Glutamatergic neuron (in vitro differentiated cells): ENCODE measurements at regions not wholly inside any gene's neighbourhood (a gene's known extent, or its start where the extent isn't known, plus 50 kb on each side); places are given as distances from the start of the nearest gene placed in this dataset.

ENCODE experiments used
- DNase-seq: peaks from one replicate; pipeline ENCODE4 v3.0.0; 2022
- H3K27ac Mint-ChIP-seq: one replicate; pipeline ENCODE4 v1.8.0; 2020; ENCODE audit warnings: mild to moderate bottlenecking, mixed read lengths, inconsistent platforms; ENCODE audit not compliant: unreplicated experiment
- H3K27me3 Mint-ChIP-seq: one replicate; pipeline ENCODE4 v1.8.0; 2020; ENCODE audit warnings: mild to moderate bottlenecking, moderate library complexity, mixed read lengths, inconsistent platforms; ENCODE audit not compliant: unreplicated experiment
- H3K36me3 Mint-ChIP-seq: one replicate; pipeline ENCODE4 v1.8.0; 2020; ENCODE audit warnings: mild to moderate bottlenecking, mixed read lengths, inconsistent platforms; ENCODE audit not compliant: unreplicated experiment
- H3K4me1 Mint-ChIP-seq: one replicate; pipeline ENCODE4 v1.8.0; 2020; ENCODE audit warnings: mild to moderate bottlenecking, low read depth, mixed read lengths, inconsistent platforms; ENCODE audit not compliant: unreplicated experiment
- H3K4me3 Mint-ChIP-seq: one replicate; pipeline ENCODE4 v1.8.0; 2020; ENCODE audit warnings: mild to moderate bottlenecking, mixed read lengths, inconsistent platforms; ENCODE audit not compliant: unreplicated experiment
- H3K9me3 Mint-ChIP-seq: one replicate; pipeline ENCODE4 v1.8.0; 2020; ENCODE audit warnings: mild to moderate bottlenecking, moderate library complexity, mixed read lengths, inconsistent platforms; ENCODE audit not compliant: unreplicated experiment
- CTCF ChIP-seq: fragments of 200-600 bp; sonication (generic); IDR thresholded peaks from one replicate; pipeline ENCODE4 v1.5.0; 2021; ENCODE audit not compliant: partially characterized antibody, unreplicated experiment

- H3K27ac Mint-ChIP-seq, result no peak overlapping the region
- H3K9me3 Mint-ChIP-seq, result peaks cover 2% of the 10 kb centered on the region
- no peak for DNase-seq
- TF ChIP-seq CTCF, result no peak
- H3K36me3 Mint-ChIP-seq, result peaks cover 7% of the 10 kb centered on the region
- peaks cover 3% of the 10 kb centered on the region for H3K27me3 Mint-ChIP-seq
- no peak overlapping the region for H3K4me3 Mint-ChIP-seq
- no peaks in the 10 kb centered on the region for H3K4me1 Mint-ChIP-seq
Observed at GRCh38 chr1:30311749-30312148, 411.6 kb downstream of the MATN1 start.

GRCh38 chr1:30310966-30311742 is 412.2 kb downstream of the MATN1 start:
- Mint-ChIP-seq H3K27me3 (peaks cover 3% of the 10 kb centered on the region), H3K4me1 (no peaks in the 10 kb centered on the region), H3K27ac (no peak overlapping the region), H3K4me3 (no peak overlapping the region), H3K9me3 (peaks cover 2% of the 10 kb centered on the region), H3K36me3 (peaks cover under 1% of the 10 kb centered on the region)
- TF ChIP-seq CTCF, result no peak
- DNase-seq, result no peak

GRCh38 chr1:30307182-30307581 is 416.2 kb downstream of the MATN1 start:
- Mint-ChIP-seq H3K9me3 (peaks cover 2% of the 10 kb centered on the region), H3K36me3 (no peaks in the 10 kb centered on the region), H3K4me3 (no peak overlapping the region), H3K27ac (no peak overlapping the region), H3K4me1 (no peaks in the 10 kb centered on the region), H3K27me3 (peaks cover 2% of the 10 kb centered on the region)
- TF ChIP-seq CTCF, result no peak
- DNase-seq, result no peak

GRCh38 chr1:30305519-30305918 is 417.9 kb downstream of the MATN1 start:
- Mint-ChIP-seq H3K27ac (no peak overlapping the region), H3K27me3 (peaks cover 2% of the 10 kb centered on the region), H3K9me3 (peaks cover 5% of the 10 kb centered on the region), H3K4me1 (no peaks in the 10 kb centered on the region), H3K36me3 (no peaks in the 10 kb centered on the region), H3K4me3 (no peak overlapping the region)
- TF ChIP-seq CTCF, result no peak
- no peak for DNase-seq

- DNase-seq, result no peak
- no peak for TF ChIP-seq CTCF
- Mint-ChIP-seq H3K36me3 (no peaks in the 10 kb centered on the region), H3K4me3 (no peak overlapping the region), H3K4me1 (no peaks in the 10 kb centered on the region), H3K27me3 (peaks cover 4% of the 10 kb centered on the region), H3K27ac (no peak overlapping the region), H3K9me3 (peaks cover 5% of the 10 kb centered on the region)
Observed at GRCh38 chr1:30305061-30305460, 418.3 kb downstream of the MATN1 start.
